ENCODE measurements at regions not wholly inside any gene's neighbourhood (a gene's known extent, or its start where the extent isn't known, plus 50 kb on each side); places are given as distances from the start of the nearest gene placed in this dataset.

DNA sequence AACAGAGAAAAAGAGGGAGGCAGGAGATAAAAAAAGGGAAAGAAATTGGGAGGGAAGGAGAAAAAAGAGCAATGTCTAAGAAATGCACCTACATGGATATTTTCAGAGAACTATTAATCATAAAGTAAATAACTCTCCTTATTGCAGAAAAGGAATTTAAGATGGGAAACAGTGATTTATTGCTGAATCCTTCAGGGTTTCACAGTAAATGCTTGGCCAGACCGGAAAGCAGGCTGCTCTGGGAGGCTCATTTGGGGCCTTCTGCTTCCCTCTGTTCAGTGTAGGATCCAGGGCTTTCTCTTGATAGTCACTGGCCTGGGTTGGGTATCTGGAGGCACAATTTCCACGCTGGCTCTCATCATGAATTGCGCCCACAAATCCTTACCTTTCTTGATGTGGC is 324.3 kb upstream of the SORL1-AS1 start:
- H3K9me3 Mint-ChIP-seq (ENCODE audit: low read depth, unreplicated experiment), result peaks cover 3% of the 10 kb centered on the region
- H3K27ac Mint-ChIP-seq (ENCODE audit: unreplicated experiment), result no peak overlapping the region
- CTCF ChIA-PET, result no interaction called here
- H3K27me3 Mint-ChIP-seq (ENCODE audit: unreplicated experiment), result peaks cover under 1% of the 10 kb centered on the region
- no peaks in the 10 kb centered on the region for H3K4me1 Mint-ChIP-seq (ENCODE audit: low read depth, unreplicated experiment)
- no TSS peak for BruUV-seq (replicated peaks)
- intact Hi-C loops (cut with micrococcal nuclease; ENCODE audit: unreplicated experiment), result no loop called here
- H3K4me3 Mint-ChIP-seq (ENCODE audit: low read depth, unreplicated experiment), result no peak overlapping the region
- H3K36me3 Mint-ChIP-seq (ENCODE audit: insufficient read depth, unreplicated experiment), result no peaks in the 10 kb centered on the region
- DNase-seq, result no peak
- TF ChIP-seq, protein P1, sequence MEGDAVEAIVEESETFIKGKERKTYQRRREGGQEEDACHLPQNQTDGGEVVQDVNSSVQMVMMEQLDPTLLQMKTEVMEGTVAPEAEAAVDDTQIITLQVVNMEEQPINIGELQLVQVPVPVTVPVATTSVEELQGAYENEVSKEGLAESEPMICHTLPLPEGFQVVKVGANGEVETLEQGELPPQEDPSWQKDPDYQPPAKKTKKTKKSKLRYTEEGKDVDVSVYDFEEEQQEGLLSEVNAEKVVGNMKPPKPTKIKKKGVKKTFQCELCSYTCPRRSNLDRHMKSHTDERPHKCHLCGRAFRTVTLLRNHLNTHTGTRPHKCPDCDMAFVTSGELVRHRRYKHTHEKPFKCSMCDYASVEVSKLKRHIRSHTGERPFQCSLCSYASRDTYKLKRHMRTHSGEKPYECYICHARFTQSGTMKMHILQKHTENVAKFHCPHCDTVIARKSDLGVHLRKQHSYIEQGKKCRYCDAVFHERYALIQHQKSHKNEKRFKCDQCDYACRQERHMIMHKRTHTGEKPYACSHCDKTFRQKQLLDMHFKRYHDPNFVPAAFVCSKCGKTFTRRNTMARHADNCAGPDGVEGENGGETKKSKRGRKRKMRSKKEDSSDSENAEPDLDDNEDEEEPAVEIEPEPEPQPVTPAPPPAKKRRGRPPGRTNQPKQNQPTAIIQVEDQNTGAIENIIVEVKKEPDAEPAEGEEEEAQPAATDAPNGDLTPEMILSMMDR (IDR thresholded peaks at IDR 0.05; ENCODE audit: unreplicated experiment), result no peak

DNA sequence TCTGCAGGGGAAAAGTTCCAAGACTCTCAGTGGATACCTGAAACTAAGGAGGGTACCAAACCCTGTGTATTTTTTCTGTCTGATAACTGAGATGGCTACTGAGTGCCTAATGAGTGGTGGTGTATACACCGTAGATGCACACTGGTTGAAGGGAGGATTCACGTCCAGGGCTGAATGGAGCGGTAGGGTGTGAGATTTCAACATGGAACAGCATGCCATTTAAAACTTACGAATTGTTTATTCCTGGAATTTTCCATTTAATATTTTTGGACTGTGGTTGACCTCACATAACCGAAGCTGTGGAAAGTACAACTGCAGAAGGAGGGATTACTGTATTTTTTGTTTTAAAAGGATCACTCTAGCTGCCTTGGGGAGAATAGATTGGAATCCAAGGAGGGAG is 322.5 kb upstream of the SORL1-AS1 start:
- intact Hi-C loops (cut with micrococcal nuclease; ENCODE audit: unreplicated experiment), result no loop called here
- CTCF ChIA-PET, result no interaction called here
- Mint-ChIP-seq H3K36me3 (ENCODE audit: insufficient read depth, unreplicated experiment) (no peaks in the 10 kb centered on the region), H3K4me3 (ENCODE audit: low read depth, unreplicated experiment) (no peak overlapping the region), H3K27me3 (ENCODE audit: unreplicated experiment) (peaks cover 18% of the 10 kb centered on the region), H3K9me3 (ENCODE audit: low read depth, unreplicated experiment) (peaks cover under 1% of the 10 kb centered on the region), H3K4me1 (ENCODE audit: low read depth, unreplicated experiment) (no peaks in the 10 kb centered on the region), H3K27ac (ENCODE audit: unreplicated experiment) (no peak overlapping the region)
- TF ChIP-seq, protein P1 (IDR thresholded peaks at IDR 0.05; ENCODE audit: unreplicated experiment), result no peak
- BruUV-seq (replicated peaks), result no TSS peak
- DNase-seq, result no peak

DNA sequence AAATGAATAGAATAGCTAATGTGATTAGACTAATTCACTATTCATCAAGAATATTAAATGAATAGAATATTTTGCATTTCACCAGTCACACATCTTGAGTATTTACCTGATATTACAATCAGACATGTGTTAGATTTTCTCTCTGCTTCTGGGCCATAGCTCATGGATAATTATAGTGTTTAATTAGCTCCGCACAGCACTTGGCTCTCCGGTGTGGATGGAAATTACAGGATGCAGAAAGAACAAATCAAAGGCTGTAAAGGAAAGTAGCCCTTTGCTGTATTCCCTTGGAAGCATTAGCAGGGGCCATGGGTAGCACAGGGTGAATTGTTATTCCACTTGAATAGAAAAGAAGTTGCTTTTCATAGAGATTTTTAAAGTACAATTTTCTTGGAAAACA is 320.3 kb upstream of the SORL1-AS1 start:
- Mint-ChIP-seq H3K9me3 (ENCODE audit: low read depth, unreplicated experiment) (no peaks in the 10 kb centered on the region), H3K27me3 (ENCODE audit: unreplicated experiment) (peaks cover 40% of the 10 kb centered on the region), H3K4me3 (ENCODE audit: low read depth, unreplicated experiment) (no peak overlapping the region), H3K36me3 (ENCODE audit: insufficient read depth, unreplicated experiment) (no peaks in the 10 kb centered on the region), H3K27ac (ENCODE audit: unreplicated experiment) (no peak overlapping the region), H3K4me1 (ENCODE audit: low read depth, unreplicated experiment) (no peaks in the 10 kb centered on the region)
- TF ChIP-seq, protein P1 (IDR thresholded peaks at IDR 0.05; ENCODE audit: unreplicated experiment), result no peak
- intact Hi-C loops (cut with micrococcal nuclease; ENCODE audit: unreplicated experiment), result no loop called here
- DNase-seq, result no peak
- CTCF ChIA-PET, result no interaction called here
- no TSS peak for BruUV-seq (replicated peaks)

DNA sequence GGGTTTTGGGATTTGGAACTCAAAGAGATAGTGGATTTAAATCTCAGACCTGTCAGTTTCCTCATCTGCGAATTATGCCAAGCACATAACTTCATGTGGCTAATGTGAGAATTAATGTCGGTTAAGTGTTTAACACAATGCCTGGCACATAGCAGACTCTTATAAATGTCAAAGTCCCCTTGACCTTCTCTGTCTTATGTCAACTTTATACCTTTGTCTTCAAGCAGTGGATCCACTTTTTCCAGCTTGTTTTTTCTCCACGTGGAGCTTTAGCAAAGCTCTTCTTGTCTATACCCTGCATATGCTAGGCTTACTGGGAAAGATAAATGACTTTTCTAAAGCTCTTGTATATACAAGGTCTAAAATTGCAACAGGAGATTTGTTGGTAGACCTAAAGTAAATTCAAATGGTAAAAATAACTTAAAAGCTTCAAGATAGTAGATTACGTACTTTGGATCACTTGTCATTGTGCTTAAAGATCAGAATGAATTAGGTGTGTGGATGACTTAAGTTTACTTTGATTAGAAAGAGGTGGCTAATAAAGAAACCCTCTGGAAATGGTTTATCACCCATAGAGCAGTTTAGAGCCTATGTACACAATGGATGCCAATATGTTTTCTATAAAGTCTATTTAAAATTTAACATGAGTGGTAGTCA is 318.3 kb upstream of the SORL1-AS1 start:
- Mint-ChIP-seq H3K4me3 (ENCODE audit: low read depth, unreplicated experiment) (no peak overlapping the region), H3K27me3 (ENCODE audit: unreplicated experiment) (peaks cover 58% of the 10 kb centered on the region), H3K4me1 (ENCODE audit: low read depth, unreplicated experiment) (no peaks in the 10 kb centered on the region), H3K27ac (ENCODE audit: unreplicated experiment) (no peak overlapping the region), H3K9me3 (ENCODE audit: low read depth, unreplicated experiment) (no peaks in the 10 kb centered on the region), H3K36me3 (ENCODE audit: insufficient read depth, unreplicated experiment) (no peaks in the 10 kb centered on the region)
- intact Hi-C loops (cut with micrococcal nuclease; ENCODE audit: unreplicated experiment), result no loop called here
- CTCF ChIA-PET, result no interaction called here
- no TSS peak for BruUV-seq (replicated peaks)
- TF ChIP-seq, protein P1 (IDR thresholded peaks at IDR 0.05; ENCODE audit: unreplicated experiment), result no peak
- DNase-seq, result no peak

Measured in Calu3 (cell line).